GM11168 (cell line): ENCODE measurements at regions not wholly inside any gene's neighbourhood (a gene's known extent, or its start where the extent isn't known, plus 50 kb on each side); places are given as distances from the start of the nearest gene placed in this dataset.

ENCODE experiments used
- in situ Hi-C: fragments of 300-500 bp; cut with MboI; formaldehyde crosslinking; loops from one replicate; pipeline ENCODE4 v1.12.0; 2022; ENCODE audit warnings: low sequenced_read_pairs; ENCODE audit not compliant: unreplicated experiment

DNA sequence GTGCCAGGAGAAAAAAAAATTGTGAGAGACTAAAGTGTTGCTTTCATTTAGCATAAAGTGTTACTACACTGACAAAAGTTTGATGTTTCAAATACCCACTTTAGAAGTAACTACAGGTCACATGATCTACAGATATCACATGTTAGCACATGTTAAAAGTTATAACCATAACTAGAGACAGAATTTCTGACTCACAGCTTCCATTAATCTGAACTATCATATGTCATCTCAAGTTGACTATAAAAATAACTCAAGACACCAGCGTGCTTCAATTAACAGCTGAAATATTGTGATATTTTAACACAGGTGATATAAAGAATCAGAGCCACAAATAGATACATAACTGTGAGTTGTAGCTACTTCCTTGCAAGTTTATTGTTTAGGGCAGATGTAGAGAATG, 591.5 kb upstream of the PITX2 start:
- in situ Hi-C loops, result no loop called here

DNA sequence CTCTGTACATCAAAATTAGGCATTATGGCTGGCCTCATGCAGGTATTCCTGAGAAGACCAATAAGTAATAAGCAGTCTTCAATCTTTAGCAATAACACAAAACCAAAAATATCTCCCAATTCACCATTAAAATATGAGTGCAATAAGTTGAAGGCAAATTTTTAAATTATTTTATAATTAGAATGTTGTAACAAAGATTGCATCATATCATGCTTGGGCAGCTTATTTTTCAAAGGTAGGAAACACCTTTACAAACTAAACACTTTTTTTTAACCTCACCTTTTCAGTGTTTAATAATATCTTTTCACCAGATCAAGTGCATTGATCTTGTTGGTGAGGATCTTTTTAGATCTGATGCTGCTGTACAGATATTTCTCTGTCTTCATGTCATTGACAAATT, 592.9 kb upstream of the PITX2 start:
- in situ Hi-C loops, result no loop called here

DNA sequence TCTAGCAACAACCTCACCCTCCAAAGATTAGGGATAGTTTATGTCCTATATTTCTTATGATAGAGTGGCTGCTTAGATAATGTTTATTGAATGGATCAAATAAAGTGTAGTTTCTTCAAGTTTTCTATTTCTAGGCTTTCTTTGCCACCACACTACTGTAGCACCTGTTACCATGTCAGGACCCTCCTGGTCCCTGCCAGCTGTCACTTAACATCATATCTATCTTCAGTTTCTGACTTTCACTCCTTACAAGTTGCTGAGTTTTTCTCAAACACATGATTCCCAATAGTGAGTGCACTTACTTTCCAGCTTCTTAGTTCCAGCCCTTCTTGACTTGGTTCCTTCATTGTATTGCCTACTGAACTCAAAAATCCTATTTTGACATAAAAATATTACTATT, 593.9 kb upstream of the PITX2 start:
- in situ Hi-C loops, result no loop called here

- in situ Hi-C loops, result no loop called here
Observed at GRCh38 chr4:111221371-111221770, 598.5 kb upstream of the PITX2 start.

- in situ Hi-C loops, result no loop called here
Observed at GRCh38 chr4:111228396-111228795, 605.5 kb upstream of the PITX2 start.

GRCh38 chr4:111228874-111229273, 606.0 kb upstream of the PITX2 start:
- in situ Hi-C loops, result no loop called here

- in situ Hi-C loops, result no loop called here
Observed at GRCh38 chr4:111230265-111230664, 607.4 kb upstream of the PITX2 start.

DNA sequence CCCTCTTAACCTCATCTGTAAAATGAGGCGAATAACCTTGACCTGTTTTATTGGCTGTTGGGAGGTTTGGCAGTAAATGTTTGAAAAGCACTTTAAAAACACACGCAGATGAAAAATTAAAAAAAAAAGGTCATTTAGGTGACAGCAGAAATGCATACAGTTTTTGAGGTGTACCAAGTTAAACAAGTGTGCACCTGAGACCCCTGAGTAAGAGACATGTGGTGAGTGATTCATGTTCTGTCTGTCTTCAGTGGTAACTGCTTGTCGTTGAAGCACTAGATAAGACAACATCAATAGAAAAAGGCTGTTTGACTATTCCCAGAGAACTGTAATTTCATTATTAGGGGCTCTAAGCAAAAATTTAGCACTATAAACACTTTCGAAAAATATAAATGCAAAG, 608.4 kb upstream of the PITX2 start:
- in situ Hi-C loops, result no loop called here

GRCh38 chr4:111234939-111235338, 612.1 kb upstream of the PITX2 start:
- in situ Hi-C loops, result no loop called here

- in situ Hi-C loops, result no loop called here
Observed at GRCh38 chr4:111263836-111264235, 641.0 kb upstream of the PITX2 start.

DNA sequence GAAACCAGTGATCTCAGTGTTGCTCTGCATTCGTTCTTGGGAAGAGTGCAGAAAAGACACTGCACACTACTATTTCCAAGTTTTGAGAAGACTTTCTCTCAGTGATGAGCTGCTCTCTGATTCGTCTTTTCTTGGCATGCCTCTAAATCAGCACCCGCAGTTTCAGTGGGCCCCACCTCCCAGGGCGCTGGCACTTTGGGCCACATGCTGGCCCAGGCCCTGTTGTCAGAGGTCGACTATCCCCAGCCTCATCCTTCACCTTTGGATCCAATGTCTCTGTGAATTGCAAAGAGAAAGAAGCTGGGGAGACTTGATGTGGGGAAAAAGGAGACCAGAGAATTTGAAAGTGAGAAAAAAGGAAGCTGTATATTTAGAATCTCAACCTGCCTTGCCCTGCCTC, 644.1 kb upstream of the PITX2 start:
- in situ Hi-C loops, result no loop called here

- in situ Hi-C loops, result no loop called here
Observed at GRCh38 chr4:111267786-111268185, 644.9 kb upstream of the PITX2 start.

GRCh38 chr4:111268769-111269414, 646.0 kb upstream of the PITX2 start:
- in situ Hi-C loops, result no loop called here

DNA sequence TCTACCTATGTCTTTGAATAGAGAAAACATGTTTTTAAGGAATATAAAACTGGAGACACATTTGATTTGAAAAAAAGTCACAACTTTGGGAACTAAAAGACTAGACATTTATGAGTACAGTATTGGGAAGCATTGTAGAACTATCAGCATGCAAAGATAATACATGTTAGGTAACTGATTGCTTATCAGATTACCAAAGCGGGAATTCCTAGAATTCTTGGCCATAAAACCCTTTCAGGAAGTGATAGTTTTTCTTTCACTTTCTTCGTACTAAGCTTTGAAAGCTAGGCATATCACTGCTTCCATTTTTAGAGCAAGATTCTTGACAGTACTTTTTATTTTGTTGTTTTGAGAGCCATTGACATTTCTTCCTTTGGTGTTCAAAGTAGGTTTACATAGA, 646.6 kb upstream of the PITX2 start:
- in situ Hi-C loops, result no loop called here

DNA sequence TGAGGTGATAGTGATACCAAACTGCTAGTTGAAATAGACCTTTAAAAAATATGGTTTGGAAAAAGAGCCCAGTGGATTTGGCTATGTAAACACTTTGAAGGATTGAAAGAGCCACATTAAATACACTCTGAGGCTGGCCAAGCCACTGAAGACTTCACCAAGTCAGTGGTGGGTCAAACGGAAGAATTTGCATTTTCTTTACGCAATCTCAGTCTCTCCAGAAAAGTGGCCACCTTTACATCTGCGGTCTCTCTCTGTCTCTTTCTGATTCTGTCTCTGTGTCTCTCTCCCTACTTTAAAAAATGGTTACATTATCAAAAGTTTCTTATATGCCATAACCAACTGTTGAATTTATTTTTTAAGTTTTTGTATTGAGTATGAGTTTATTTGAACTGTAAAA, 651.2 kb upstream of the PITX2 start:
- in situ Hi-C loops, result no loop called here

DNA sequence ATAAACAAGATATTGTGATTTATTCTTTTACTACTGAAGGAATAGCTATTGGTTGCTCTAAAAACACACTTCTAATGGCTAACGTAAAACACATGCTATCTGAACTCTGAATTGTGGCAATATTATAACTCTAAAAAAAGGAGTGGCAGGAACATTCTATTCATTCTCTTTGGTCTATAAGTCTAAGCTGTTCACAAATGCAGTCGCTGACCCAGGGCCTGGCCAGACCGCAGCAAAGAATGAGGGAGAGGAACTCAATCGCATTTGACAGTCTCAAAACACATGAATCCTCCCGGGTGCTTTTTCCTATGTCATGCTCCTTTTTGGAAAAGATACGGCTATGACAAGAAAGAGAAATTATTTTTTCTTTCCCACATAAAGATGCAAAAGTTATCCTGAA, 651.6 kb upstream of the PITX2 start:
- in situ Hi-C loops, result no loop called here

- in situ Hi-C loops, result loop anchor here (25.0 kb wide), 1 partner anchor 644 kb away; no protein-coding TSS in a partner anchor
Observed at GRCh38 chr4:111281219-111281618, 658.3 kb upstream of the PITX2 start.

DNA sequence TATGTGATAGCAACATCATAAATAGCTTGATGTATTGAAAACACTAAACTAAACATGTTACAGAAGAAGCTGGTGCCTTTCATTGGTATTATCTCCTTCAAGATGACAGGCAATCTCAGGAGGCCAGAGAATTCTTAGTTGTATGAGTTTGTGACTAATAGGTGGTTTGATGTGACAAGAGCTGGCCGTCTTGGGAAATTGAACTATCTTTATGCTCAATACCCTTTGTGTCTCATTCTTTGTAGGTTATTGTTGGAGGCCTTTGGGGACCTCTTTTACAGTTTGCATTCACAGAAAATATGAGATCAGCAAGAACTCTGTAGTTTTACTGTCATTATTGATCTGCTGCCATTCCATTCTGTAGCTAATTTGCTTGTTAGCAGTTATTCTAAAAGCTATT, 659.2 kb upstream of the PITX2 start:
- in situ Hi-C loops, result loop anchor here (25.0 kb wide), 1 partner anchor 645 kb away; no protein-coding TSS in a partner anchor

DNA sequence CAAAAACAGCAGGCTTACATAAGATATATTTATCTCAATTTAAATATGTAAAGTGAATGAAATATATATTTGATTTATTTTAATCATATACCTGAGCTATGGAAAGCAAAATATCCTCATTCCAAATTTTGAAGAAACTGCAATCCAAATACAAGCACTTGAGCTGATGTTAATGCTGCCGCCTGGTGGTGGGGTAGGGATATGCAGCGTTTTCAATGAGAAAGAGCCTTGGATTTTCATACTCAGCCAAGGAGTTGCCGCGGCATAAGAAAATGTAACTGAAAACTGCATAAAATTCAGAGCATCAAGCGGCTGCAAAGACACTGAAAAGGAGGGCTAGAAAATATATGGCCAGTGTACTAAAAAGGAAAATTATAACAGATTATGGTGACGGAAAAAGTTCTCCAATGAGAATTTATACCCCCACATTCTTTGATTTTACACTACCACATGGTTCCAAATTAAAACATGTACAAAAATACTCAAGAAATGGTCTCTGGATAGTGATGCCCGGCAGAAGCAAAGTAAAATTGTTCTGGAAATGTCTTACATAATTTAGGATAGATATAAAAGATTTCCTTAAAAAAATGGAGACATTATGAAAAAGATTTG, 660.3 kb upstream of the PITX2 start:
- in situ Hi-C loops, result loop anchor here (25.0 kb wide), 1 partner anchor 646 kb away; no protein-coding TSS in a partner anchor

GRCh38 chr4:111296466-111296865, 673.6 kb upstream of the PITX2 start:
- in situ Hi-C loops, result loop anchor here (25.0 kb wide), 1 partner anchor 659 kb away; no protein-coding TSS in a partner anchor

DNA sequence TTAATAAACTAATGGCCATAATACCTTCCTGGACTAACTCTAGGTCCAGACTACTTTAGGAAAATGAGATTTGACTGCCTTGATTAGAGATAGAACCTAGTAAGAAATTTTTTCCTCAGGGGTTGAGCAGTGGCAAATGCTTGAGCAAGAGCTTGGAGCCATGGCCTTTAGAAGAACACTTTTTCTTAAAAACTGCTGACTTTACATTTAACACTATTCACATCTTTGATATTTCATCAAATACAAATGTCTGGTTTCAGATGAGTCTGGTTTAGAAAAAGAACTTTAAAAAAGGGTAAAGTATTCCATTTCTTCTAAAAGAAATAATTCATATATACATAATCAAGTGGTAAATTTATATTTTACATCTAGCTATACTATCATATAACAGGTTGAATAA, 680.9 kb upstream of the PITX2 start:
- in situ Hi-C loops, result no loop called here

- in situ Hi-C loops, result no loop called here
Observed at GRCh38 chr4:111323496-111323895, 700.6 kb upstream of the PITX2 start.
